Stomach smooth muscle (tissue), 2 donors: ENCODE measurements at regions not wholly inside any gene's neighbourhood (a gene's known extent, or its start where the extent isn't known, plus 50 kb on each side); places are given as distances from the start of the nearest gene placed in this dataset.

Experiments used
- H3K27ac ChIP-seq: one replicate; pipeline ENCODE4 v1.7.0; 2013; ENCODE audit warnings: mild to moderate bottlenecking, low read length, inconsistent platforms
- H3K27me3 ChIP-seq, 2 donors: one replicate each; pipeline ENCODE4 v1.7.0; 2013; ENCODE audit warnings: low read length in 2 of 2; ENCODE audit not compliant: insufficient read depth in 2 of 2, control insufficient read depth in 1 of 2
- H3K36me3 ChIP-seq, 2 donors: one replicate each; pipeline ENCODE4 v1.7.0; 2013; ENCODE audit warnings: low read length in 2 of 2; ENCODE audit not compliant: control insufficient read depth in 2 of 2, insufficient read depth in 2 of 2
- H3K4me1 ChIP-seq: one replicate; pipeline ENCODE4 v1.7.0; 2013; ENCODE audit warnings: low read length; ENCODE audit not compliant: control insufficient read depth, insufficient read depth
- H3K4me3 ChIP-seq, 2 donors: one replicate each; pipeline ENCODE4 v1.7.0; 2013; ENCODE audit warnings: low read length in 2 of 2
- H3K9ac ChIP-seq, 2 donors: one replicate each; pipeline ENCODE4 v1.7.0; 2013; ENCODE audit warnings: low read length in 2 of 2, mild to moderate bottlenecking in 1 of 2
- H3K9me3 ChIP-seq, 2 donors: one replicate each; pipeline ENCODE4 v1.7.0; 2013; ENCODE audit warnings: low read length in 2 of 2; ENCODE audit not compliant: control insufficient read depth in 2 of 2
- donor health status: healthy.
- donor health status: Pancreatic carcinoma.

GRCh38 chr1:193807208-193807607, 620.8 kb upstream of the B3GALT2 start:
- Histone ChIP-seq H3K9ac (no peak overlapping the region), H3K9me3 (peaks cover 0 to 2% of the 10 kb centered on the region in 2 donors), H3K4me3 (no peak overlapping the region), H3K27ac (no peak overlapping the region), H3K4me1 (no peaks in the 10 kb centered on the region), H3K27me3 (no peaks in the 10 kb centered on the region), H3K36me3 (no peaks in the 10 kb centered on the region)

- no peak overlapping the region for H3K9ac ChIP-seq
These were observed 620.0 kb upstream of the B3GALT2 start for GRCh38 chr1:193806079-193807048.

GRCh38 chr1:193799948-193800690, 613.7 kb upstream of the B3GALT2 start:
- H3K27me3 ChIP-seq = no peaks in the 10 kb centered on the region
- no peaks in the 10 kb centered on the region for H3K9me3 ChIP-seq
- no peaks in the 10 kb centered on the region for H3K4me1 ChIP-seq
- no peak overlapping the region for H3K4me3 ChIP-seq
- no peak overlapping the region for H3K27ac ChIP-seq
- H3K9ac ChIP-seq = no peak overlapping the region
- H3K36me3 ChIP-seq = no peaks in the 10 kb centered on the region

More at GRCh38 chr1:193806079-193807048, 620.0 kb upstream of the B3GALT2 start:
- Histone ChIP-seq H3K4me3 (no peak overlapping the region), H3K36me3 (no peaks in the 10 kb centered on the region), H3K27ac (no peak overlapping the region), H3K27me3 (no peaks in the 10 kb centered on the region), H3K9me3 (peaks cover 0 to 2% of the 10 kb centered on the region in 2 donors), H3K4me1 (no peaks in the 10 kb centered on the region)

GRCh38 chr1:193799371-193799770, 613.0 kb upstream of the B3GALT2 start:
- H3K9me3 ChIP-seq = no peaks in the 10 kb centered on the region
- no peaks in the 10 kb centered on the region for H3K4me1 ChIP-seq
- H3K4me3 ChIP-seq = no peak overlapping the region
- H3K9ac ChIP-seq = no peak overlapping the region
- H3K27me3 ChIP-seq = no peaks in the 10 kb centered on the region
- H3K36me3 ChIP-seq = no peaks in the 10 kb centered on the region
- no peak overlapping the region for H3K27ac ChIP-seq

- no peaks in the 10 kb centered on the region for H3K27me3 ChIP-seq
- H3K4me3 ChIP-seq = no peak overlapping the region
- no peaks in the 10 kb centered on the region for H3K36me3 ChIP-seq
- no peaks in the 10 kb centered on the region for H3K4me1 ChIP-seq
- no peak overlapping the region for H3K27ac ChIP-seq
- no peaks in the 10 kb centered on the region for H3K9me3 ChIP-seq
- no peak overlapping the region for H3K9ac ChIP-seq
These were observed 607.8 kb upstream of the B3GALT2 start for GRCh38 chr1:193794239-193794638.

DNA sequence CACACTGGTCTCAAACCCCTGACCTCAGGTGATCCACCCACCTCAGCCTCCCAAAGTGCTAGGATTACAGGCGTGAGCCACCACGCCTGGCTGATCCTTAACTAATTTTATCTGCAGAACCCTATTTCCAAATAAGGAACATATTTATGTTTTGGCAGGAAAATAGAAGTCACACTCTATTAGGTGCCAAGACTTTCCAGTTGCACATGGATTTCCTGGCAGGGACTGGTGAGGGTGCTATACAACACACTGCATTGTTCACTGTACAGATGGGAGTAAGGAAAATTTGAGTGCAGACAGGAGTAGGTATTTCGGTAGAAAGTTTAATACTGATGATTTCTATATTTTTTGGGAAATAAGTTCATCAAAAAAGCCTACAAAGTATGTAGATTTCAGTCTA, 605.3 kb upstream of the B3GALT2 start:
- Histone ChIP-seq H3K27me3 (no peaks in the 10 kb centered on the region), H3K4me3 (no peak overlapping the region), H3K36me3 (no peaks in the 10 kb centered on the region), H3K4me1 (no peaks in the 10 kb centered on the region), H3K9me3 (no peaks in the 10 kb centered on the region), H3K9ac (no peak overlapping the region), H3K27ac (no peak overlapping the region)

- no peak overlapping the region for H3K27ac ChIP-seq
- H3K4me3 ChIP-seq = no peak overlapping the region
- no peak overlapping the region for H3K9ac ChIP-seq
- no peaks in the 10 kb centered on the region for H3K9me3 ChIP-seq
- peaks cover 2% of the 10 kb centered on the region for H3K4me1 ChIP-seq
- H3K27me3 ChIP-seq = no peaks in the 10 kb centered on the region
- no peaks in the 10 kb centered on the region for H3K36me3 ChIP-seq
These were observed 600.6 kb upstream of the B3GALT2 start for GRCh38 chr1:193787061-193787460.

DNA sequence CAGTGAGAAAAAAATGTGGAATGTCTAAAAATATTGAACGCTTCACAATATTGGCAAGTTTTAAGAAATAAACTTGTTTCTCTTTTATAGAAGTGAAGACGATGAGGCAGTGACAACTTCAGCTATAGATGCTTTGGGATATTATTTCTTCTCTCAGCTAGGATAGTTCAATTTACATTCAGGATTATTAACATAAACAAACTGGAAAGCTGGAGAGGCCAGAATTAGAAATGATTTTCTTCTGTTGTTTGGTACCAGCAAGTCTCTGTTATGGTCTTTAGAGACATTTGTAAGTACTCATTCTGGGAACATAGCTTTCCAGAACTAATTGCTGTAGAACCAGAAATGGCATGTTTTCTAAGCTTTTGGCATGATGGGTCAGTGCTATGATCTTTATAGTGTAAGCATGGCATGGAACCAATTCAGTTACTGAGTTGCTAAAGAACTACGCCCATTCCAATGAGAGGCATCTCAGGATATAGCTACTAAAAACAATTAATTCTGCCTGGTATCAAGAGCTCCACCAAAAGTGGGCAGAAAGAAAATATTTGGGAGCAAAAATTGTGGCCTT, 599.5 kb upstream of the B3GALT2 start:
- Histone ChIP-seq H3K9ac (no peak overlapping the region), H3K36me3 (no peaks in the 10 kb centered on the region), H3K27ac (no peak overlapping the region), H3K4me1 (peaks cover 2% of the 10 kb centered on the region), H3K9me3 (no peaks in the 10 kb centered on the region), H3K27me3 (no peaks in the 10 kb centered on the region), H3K4me3 (no peak overlapping the region)

DNA sequence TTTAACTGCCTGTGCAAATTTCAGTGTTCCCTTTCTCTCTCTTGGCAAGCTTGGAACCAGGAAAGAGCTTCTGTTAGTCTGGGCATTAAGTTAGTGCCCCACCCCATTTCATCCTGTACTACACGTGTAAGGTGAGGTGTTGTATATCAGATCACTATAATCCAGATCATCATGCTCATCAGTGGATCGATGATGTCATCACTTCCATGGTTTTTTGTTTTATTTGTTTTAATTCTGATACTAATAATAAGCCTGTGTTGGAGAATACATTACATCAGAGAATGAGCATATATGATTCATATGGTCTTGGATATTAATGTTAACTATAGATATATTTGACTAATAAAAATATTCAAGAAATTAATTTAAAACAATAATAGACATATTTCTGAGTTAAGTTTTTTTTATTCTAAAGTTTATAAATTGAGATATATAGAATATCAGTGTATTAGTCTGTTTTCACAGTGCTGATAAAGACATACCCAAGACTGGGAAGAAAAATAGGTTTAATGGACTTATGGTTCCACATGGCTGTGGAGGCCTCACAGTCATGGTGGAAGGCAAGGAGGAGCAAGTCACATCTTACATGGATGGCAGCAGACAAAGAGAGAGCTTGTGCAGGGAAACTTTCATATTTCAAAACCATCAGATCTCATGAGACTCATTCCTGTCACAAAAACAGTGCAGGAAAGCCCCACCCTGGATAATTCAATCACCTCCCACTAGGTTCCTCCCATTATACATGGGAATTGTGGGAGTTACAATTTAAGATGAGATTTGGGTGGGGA, 588.3 kb upstream of the B3GALT2 start:
- Histone ChIP-seq H3K4me3 (no peak overlapping the region), H3K9ac (no peak overlapping the region), H3K27ac (no peak overlapping the region), H3K27me3 (no peaks in the 10 kb centered on the region), H3K36me3 (no peaks in the 10 kb centered on the region), H3K9me3 (no peaks in the 10 kb centered on the region), H3K4me1 (no peaks in the 10 kb centered on the region)

GRCh38 chr1:193771596-193771995, 585.2 kb upstream of the B3GALT2 start:
- Histone ChIP-seq H3K9me3 (no peaks in the 10 kb centered on the region), H3K9ac (no peak overlapping the region), H3K36me3 (no peaks in the 10 kb centered on the region), H3K27me3 (no peaks in the 10 kb centered on the region), H3K27ac (no peak overlapping the region), H3K4me3 (no peak overlapping the region), H3K4me1 (no peaks in the 10 kb centered on the region)
